ENCODE measurements at regions not wholly inside any gene's neighbourhood (a gene's known extent, or its start where the extent isn't known, plus 50 kb on each side); places are given as distances from the start of the nearest gene placed in this dataset.

- Mint-ChIP-seq H3K27ac (ENCODE audit: unreplicated experiment) (no peak overlapping the region), H3K4me1 (ENCODE audit: low read depth, unreplicated experiment) (peaks cover 5% of the 10 kb centered on the region), H3K36me3 (ENCODE audit: low read depth, unreplicated experiment) (no peaks in the 10 kb centered on the region), H3K9me3 (ENCODE audit: unreplicated experiment) (no peaks in the 10 kb centered on the region), H3K4me3 (ENCODE audit: unreplicated experiment) (no peak overlapping the region), H3K27me3 (ENCODE audit: low read depth, unreplicated experiment) (no peaks in the 10 kb centered on the region)
- Histone ChIP-seq H4K20me1 (ENCODE audit: insufficient read depth, low read length) (no peaks in the 10 kb centered on the region), H3K4me2 (ENCODE audit: low read length) (no peak overlapping the region), H3K27me3 (ENCODE audit: insufficient read depth, low read length) (no peaks in the 10 kb centered on the region), H3K79me2 (ENCODE audit: insufficient read depth, low read length) (no peaks in the 10 kb centered on the region), H3K27ac (ENCODE audit: low read depth, low read length) (no peak overlapping the region), H3K9ac (ENCODE audit: low read length) (no peak overlapping the region), H3K9me3 (ENCODE audit: insufficient read depth, low read depth, low read length) (no peaks in the 10 kb centered on the region), H3K4me1 (ENCODE audit: insufficient read depth, low read length) (peaks cover 2% of the 10 kb centered on the region), H2AFZ (ENCODE audit: low read depth, low read length) (no peak overlapping the region), H3K36me3 (ENCODE audit: insufficient read depth, low read length) (no peaks in the 10 kb centered on the region), H3K4me3 (ENCODE audit: insufficient read depth, low read depth, low read length) (no peak overlapping the region)
- DNase-seq (ENCODE audit: low read depth) = no peak
- FAIRE-seq = peak; percentile 81
- no peak for TF ChIP-seq EZH2 (IDR thresholded peaks at IDR 0.05; ENCODE audit: insufficient read depth, low read length)
- TF ChIP-seq CTCF (IDR thresholded peaks at IDR 0.05; ENCODE audit: insufficient read depth, low read depth, low read length) = no peak
These were observed 244.2 kb downstream of the CBLL2 start for GRCh38 chrX:22516893-22517292.

GRCh38 chrX:22520128-22520828 lies 247.6 kb downstream of the CBLL2 start:
- Mint-ChIP-seq H3K27ac (ENCODE audit: unreplicated experiment) (no peak overlapping the region), H3K36me3 (ENCODE audit: low read depth, unreplicated experiment) (no peaks in the 10 kb centered on the region), H3K9me3 (ENCODE audit: unreplicated experiment) (no peaks in the 10 kb centered on the region), H3K4me3 (ENCODE audit: unreplicated experiment) (no peak overlapping the region), H3K4me1 (ENCODE audit: low read depth, unreplicated experiment) (peaks cover 5% of the 10 kb centered on the region), H3K27me3 (ENCODE audit: low read depth, unreplicated experiment) (no peaks in the 10 kb centered on the region)
- H3K27me3 ChIP-seq (ENCODE audit: insufficient read depth, low read length) = no peaks in the 10 kb centered on the region
- peaks cover 2% of the 10 kb centered on the region for H3K4me1 ChIP-seq (ENCODE audit: insufficient read depth, low read length)
- H3K4me3 ChIP-seq (ENCODE audit: insufficient read depth, low read depth, low read length) = no peak overlapping the region
- H3K36me3 ChIP-seq (ENCODE audit: insufficient read depth, low read length) = no peaks in the 10 kb centered on the region
- peak; percentile 78 for FAIRE-seq
- no peaks in the 10 kb centered on the region for H3K9me3 ChIP-seq (ENCODE audit: insufficient read depth, low read depth, low read length)
- DNase-seq (ENCODE audit: low read depth) = no peak
- H2AFZ ChIP-seq (ENCODE audit: low read depth, low read length) = no peak overlapping the region
- H4K20me1 ChIP-seq (ENCODE audit: insufficient read depth, low read length) = no peaks in the 10 kb centered on the region
- H3K27ac ChIP-seq (ENCODE audit: low read depth, low read length) = no peak overlapping the region
- H3K9ac ChIP-seq (ENCODE audit: low read length) = no peak overlapping the region
- no peak overlapping the region for H3K4me2 ChIP-seq (ENCODE audit: low read length)
- TF ChIP-seq CTCF (IDR thresholded peaks at IDR 0.05; ENCODE audit: insufficient read depth, low read depth, low read length) = no peak
- TF ChIP-seq EZH2 (IDR thresholded peaks at IDR 0.05; ENCODE audit: insufficient read depth, low read length) = no peak
- H3K79me2 ChIP-seq (ENCODE audit: insufficient read depth, low read length) = no peaks in the 10 kb centered on the region

GRCh38 chrX:22526339-22526738 lies 253.6 kb downstream of the CBLL2 start:
- peak; percentile 67 for DNase-seq (ENCODE audit: low read depth)
- H3K36me3 Mint-ChIP-seq (ENCODE audit: low read depth, unreplicated experiment) = no peaks in the 10 kb centered on the region

More at GRCh38 chrX:22526339-22526738, 253.6 kb downstream of the CBLL2 start:
- H3K4me1 ChIP-seq (ENCODE audit: insufficient read depth, low read length) = peaks cover 2% of the 10 kb centered on the region
- H2AFZ ChIP-seq (ENCODE audit: low read depth, low read length) = no peak overlapping the region
- no peaks in the 10 kb centered on the region for H3K27me3 Mint-ChIP-seq (ENCODE audit: low read depth, unreplicated experiment)
- no peak overlapping the region for H3K4me3 ChIP-seq (ENCODE audit: insufficient read depth, low read depth, low read length)
- FAIRE-seq = peak; percentile 99
- H4K20me1 ChIP-seq (ENCODE audit: insufficient read depth, low read length) = no peaks in the 10 kb centered on the region
- H3K79me2 ChIP-seq (ENCODE audit: insufficient read depth, low read length) = no peaks in the 10 kb centered on the region
- H3K9me3 ChIP-seq (ENCODE audit: insufficient read depth, low read depth, low read length) = no peaks in the 10 kb centered on the region
- peak overlapping the region; percentile 39 for H3K4me2 ChIP-seq (ENCODE audit: low read length)
- TF ChIP-seq CTCF (IDR thresholded peaks at IDR 0.05; ENCODE audit: insufficient read depth, low read depth, low read length) = no peak
- TF ChIP-seq EZH2 (IDR thresholded peaks at IDR 0.05; ENCODE audit: insufficient read depth, low read length) = no peak
- H3K27ac ChIP-seq (ENCODE audit: low read depth, low read length) = peak overlapping the region; percentile 26
- H3K27ac Mint-ChIP-seq (ENCODE audit: unreplicated experiment) = peak overlapping the region; percentile 94
- no peaks in the 10 kb centered on the region for H3K27me3 ChIP-seq (ENCODE audit: insufficient read depth, low read length)
- H3K9ac ChIP-seq (ENCODE audit: low read length) = no peak overlapping the region
- no peaks in the 10 kb centered on the region for H3K36me3 ChIP-seq (ENCODE audit: insufficient read depth, low read length)
- H3K4me1 Mint-ChIP-seq (ENCODE audit: low read depth, unreplicated experiment) = peaks cover 5% of the 10 kb centered on the region
- H3K4me3 Mint-ChIP-seq (ENCODE audit: unreplicated experiment) = no peak overlapping the region
- no peaks in the 10 kb centered on the region for H3K9me3 Mint-ChIP-seq (ENCODE audit: unreplicated experiment)

All from astrocyte (in vitro differentiated cells and primary cell).